Ishikawa (cell line): ENCODE measurements at regions not wholly inside any gene's neighbourhood (a gene's known extent, or its start where the extent isn't known, plus 50 kb on each side); places are given as distances from the start of the nearest gene placed in this dataset.

Experiments
- CEBPB ChIP-seq: IDR thresholded peaks from 2 replicates; pipeline ENCODE4 v1.6.1; 2012
- CREB1 ChIP-seq: IDR thresholded peaks from 2 replicates; pipeline ENCODE4 v1.6.1; 2012; ENCODE audit warnings: low read depth
- EGR1 ChIP-seq: IDR thresholded peaks from 2 replicates; pipeline ENCODE4 v1.6.1; 2012
- EP300 ChIP-seq: IDR thresholded peaks from 2 replicates; pipeline ENCODE4 v1.6.1; 2012; ENCODE audit warnings: borderline replicate concordance
- FOXM1 ChIP-seq: IDR thresholded peaks from 2 replicates; pipeline ENCODE4 v1.6.1; 2012; ENCODE audit warnings: low read depth, borderline replicate concordance
- NFIC ChIP-seq: IDR thresholded peaks from 2 replicates; pipeline ENCODE4 v1.6.1; 2012
- RAD21 ChIP-seq: IDR thresholded peaks from 2 replicates; pipeline ENCODE4 v1.6.1; 2012; ENCODE audit warnings: low read depth
- TAF1 ChIP-seq: IDR thresholded peaks from 2 replicates; pipeline ENCODE4 v1.6.1; 2012; ENCODE audit warnings: low read depth, mild to moderate bottlenecking
- TCF12 ChIP-seq: IDR thresholded peaks from 2 replicates; pipeline ENCODE4 v1.6.1; 2012; ENCODE audit warnings: low read depth
- TEAD4 ChIP-seq: IDR thresholded peaks from 2 replicates; pipeline ENCODE4 v1.6.1; 2012
- YY1 ChIP-seq: IDR thresholded peaks from 2 replicates; pipeline ENCODE4 v1.6.1; 2012; ENCODE audit warnings: low read depth
- ZBTB7A ChIP-seq: IDR thresholded peaks from 2 replicates; pipeline ENCODE4 v1.6.1; 2012; ENCODE audit warnings: low read depth
- TF ChIP-seq, protein P1 (sequence below): IDR thresholded peaks from 2 replicates; pipeline ENCODE4 v1.6.1; 2012
- TF ChIP-seq, protein P2 (sequence below): IDR thresholded peaks from 2 replicates; pipeline ENCODE4 v1.6.1; 2012; ENCODE audit warnings: low read depth, mild to moderate bottlenecking
- TF ChIP-seq, protein P3 (sequence below): IDR thresholded peaks from 2 replicates; pipeline ENCODE4 v1.6.1; 2012

DNA sequence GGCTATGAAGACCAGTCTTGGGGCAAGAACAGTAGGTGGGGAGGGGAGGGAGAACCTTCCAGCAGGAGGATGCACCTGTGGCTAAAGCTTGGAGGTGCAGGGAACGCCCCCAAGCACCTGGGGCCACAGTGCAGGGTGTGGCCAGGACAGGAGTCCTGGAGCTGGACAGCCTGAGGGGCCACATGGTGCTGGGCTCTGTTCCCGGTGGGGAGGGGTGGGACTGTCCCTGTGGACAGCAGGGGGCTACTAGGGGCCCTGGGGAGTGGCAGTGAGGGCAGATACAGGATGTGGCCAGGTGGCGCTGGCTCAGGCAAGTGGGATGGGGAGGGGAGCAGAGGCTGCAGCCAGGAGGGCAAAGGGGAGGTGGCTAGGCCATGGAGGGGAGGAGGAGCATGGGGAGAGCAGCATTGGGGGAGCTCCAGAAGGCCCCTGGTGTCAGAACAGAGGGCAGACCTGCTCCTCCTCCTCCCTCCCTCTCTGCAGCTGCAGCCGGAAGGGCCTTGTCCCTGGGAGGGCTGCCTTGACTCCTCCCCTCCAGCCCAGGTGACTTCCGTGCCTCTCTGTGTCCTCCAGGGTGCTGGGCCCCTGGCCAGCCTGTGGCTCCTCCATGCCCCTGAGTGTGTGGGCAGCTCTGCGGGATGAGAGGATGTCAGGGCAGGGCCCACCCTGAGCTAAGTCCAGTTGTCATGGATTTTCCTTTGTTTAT, 68.4 kb upstream of the DLK1 start:
- no peak for TF ChIP-seq RAD21

DNA sequence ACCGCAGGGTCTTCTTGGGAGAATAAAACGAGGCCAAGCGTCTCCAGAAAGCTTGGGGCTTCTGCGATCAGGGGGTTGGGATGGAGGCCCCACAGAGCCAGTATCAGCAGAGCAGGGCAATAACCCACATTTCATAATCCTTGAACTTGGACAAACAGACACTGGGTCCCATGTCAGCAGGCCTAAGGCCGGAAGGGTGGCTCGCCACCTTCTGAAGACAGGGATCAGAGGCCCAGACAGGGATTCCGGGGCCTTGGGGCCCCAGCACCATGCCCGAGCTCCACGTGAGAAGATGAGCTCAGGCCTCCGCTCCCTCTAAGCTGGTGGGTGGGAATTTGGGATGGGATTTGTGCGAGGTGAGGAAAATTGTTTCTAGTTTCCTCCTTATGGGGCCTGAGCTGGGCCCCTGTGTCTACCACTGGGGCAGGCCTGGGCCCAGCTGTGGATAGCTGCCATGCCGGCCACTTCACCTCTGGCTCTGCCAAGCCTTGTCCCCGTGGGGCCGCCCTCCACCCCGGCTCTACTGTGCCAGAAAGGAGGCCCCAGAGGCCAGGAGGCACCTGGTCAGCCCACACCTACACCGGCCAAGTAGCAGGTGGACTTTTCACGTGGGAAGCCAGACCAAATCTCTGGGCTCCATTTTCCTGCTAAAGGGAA, 67.2 kb upstream of the DLK1 start:
- TF ChIP-seq, protein P1, sequence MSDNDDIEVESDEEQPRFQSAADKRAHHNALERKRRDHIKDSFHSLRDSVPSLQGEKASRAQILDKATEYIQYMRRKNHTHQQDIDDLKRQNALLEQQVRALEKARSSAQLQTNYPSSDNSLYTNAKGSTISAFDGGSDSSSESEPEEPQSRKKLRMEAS, result no peak
- TF ChIP-seq YY1 (no peak), RAD21 (no peak), TAF1 (no peak), TEAD4 (no peak), CEBPB (no peak), EGR1 (no peak)
- TF ChIP-seq, protein P2, sequence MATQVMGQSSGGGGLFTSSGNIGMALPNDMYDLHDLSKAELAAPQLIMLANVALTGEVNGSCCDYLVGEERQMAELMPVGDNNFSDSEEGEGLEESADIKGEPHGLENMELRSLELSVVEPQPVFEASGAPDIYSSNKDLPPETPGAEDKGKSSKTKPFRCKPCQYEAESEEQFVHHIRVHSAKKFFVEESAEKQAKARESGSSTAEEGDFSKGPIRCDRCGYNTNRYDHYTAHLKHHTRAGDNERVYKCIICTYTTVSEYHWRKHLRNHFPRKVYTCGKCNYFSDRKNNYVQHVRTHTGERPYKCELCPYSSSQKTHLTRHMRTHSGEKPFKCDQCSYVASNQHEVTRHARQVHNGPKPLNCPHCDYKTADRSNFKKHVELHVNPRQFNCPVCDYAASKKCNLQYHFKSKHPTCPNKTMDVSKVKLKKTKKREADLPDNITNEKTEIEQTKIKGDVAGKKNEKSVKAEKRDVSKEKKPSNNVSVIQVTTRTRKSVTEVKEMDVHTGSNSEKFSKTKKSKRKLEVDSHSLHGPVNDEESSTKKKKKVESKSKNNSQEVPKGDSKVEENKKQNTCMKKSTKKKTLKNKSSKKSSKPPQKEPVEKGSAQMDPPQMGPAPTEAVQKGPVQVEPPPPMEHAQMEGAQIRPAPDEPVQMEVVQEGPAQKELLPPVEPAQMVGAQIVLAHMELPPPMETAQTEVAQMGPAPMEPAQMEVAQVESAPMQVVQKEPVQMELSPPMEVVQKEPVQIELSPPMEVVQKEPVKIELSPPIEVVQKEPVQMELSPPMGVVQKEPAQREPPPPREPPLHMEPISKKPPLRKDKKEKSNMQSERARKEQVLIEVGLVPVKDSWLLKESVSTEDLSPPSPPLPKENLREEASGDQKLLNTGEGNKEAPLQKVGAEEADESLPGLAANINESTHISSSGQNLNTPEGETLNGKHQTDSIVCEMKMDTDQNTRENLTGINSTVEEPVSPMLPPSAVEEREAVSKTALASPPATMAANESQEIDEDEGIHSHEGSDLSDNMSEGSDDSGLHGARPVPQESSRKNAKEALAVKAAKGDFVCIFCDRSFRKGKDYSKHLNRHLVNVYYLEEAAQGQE, result no peak

DNA sequence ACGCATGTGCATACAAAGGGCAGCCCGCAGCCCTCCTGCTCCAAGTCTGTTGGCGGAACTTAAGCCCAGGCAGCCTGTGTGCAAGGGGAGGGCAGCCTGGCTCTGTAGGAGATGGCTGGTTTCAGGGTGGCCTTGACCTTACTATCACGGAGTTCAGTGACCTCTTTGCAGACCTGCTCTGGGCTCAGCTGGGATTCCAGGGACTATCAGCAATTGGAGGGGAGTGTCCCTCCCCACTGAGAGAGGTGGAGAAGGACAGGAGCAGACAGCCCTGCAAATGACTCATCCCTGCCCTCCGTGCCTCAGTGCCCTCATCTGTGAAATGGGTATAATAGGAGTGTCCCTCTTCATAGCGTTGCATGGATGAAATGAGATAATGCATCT, 66.2 kb upstream of the DLK1 start:
- TF ChIP-seq RAD21, result no peak
- TF ChIP-seq CREB1, result no peak
- TF ChIP-seq TEAD4, result no peak
- TF ChIP-seq FOXM1, result no peak
- no peak for TF ChIP-seq CEBPB
- TF ChIP-seq, protein P1, result no peak
- TF ChIP-seq TCF12, result no peak
- TF ChIP-seq, protein P2, result no peak
- no peak for TF ChIP-seq EGR1
- TF ChIP-seq ZBTB7A, result no peak
- TF ChIP-seq EP300, result no peak
- TF ChIP-seq YY1, result no peak
- TF ChIP-seq, protein P3, sequence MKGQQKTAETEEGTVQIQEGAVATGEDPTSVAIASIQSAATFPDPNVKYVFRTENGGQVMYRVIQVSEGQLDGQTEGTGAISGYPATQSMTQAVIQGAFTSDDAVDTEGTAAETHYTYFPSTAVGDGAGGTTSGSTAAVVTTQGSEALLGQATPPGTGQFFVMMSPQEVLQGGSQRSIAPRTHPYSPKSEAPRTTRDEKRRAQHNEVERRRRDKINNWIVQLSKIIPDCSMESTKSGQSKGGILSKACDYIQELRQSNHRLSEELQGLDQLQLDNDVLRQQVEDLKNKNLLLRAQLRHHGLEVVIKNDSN, result no peak

DNA sequence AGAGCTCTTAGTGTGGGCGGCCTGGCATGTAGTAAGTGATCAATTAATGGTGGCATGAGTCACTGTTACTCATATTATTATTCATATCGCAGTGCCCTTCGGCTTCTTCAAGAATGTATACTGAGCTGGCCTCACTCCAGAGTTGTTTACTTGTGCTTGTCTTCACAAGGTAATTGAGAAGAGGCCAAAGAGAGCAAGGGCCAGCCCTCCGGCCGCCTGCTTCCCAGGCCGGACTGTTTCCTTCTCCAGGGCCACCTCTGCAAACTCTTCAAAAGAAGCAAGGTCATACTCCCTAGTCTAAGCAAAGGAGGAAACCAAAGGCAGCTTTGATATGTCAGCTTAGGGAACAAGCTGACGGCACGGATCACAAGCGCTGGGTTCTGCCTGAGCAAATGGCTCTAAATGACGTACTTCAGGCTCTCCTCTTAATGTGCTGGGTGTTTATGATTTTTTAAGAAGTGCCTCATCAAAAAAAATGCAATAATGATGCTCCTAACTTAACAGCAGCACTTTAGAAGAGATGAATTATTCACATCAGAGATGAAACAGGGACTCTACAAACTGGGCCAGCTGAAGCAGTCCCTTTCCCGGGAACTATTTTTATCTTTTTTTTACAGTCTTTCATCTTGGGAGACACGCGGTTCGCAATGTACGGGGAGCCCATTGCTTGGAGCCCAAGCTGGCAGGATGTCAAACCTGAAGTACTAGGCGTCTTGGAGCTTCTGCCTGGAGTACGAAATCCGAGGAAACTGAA, 65.6 kb upstream of the DLK1 start:
- no peak for TF ChIP-seq NFIC
- no peak for TF ChIP-seq EP300
- TF ChIP-seq FOXM1, result no peak
- TF ChIP-seq, protein P2, result no peak
- no peak for TF ChIP-seq EGR1
- TF ChIP-seq RAD21, result no peak
- TF ChIP-seq CEBPB, result no peak
- TF ChIP-seq TAF1, result no peak
- no peak for TF ChIP-seq ZBTB7A
- TF ChIP-seq, protein P3, result no peak
- TF ChIP-seq TEAD4, result no peak
- no peak for TF ChIP-seq YY1
- no peak for TF ChIP-seq CREB1
